22Rv1 (cell line): ENCODE measurements at regions not wholly inside any gene's neighbourhood (a gene's known extent, or its start where the extent isn't known, plus 50 kb on each side); places are given as distances from the start of the nearest gene placed in this dataset.

Experiments
- CTCF ChIP-seq: fragments of 450-650 bp; IDR thresholded peaks from 2 replicates; pipeline ENCODE4 v1.5.1; 2017; ENCODE audit warnings: mild to moderate bottlenecking
- ZFX ChIP-seq: fragments of 450-650 bp; IDR thresholded peaks from 2 replicates; pipeline ENCODE4 v1.6.1; 2017; ENCODE audit warnings: antibody characterized with exemption, borderline replicate concordance

GRCh38 chr12:43057566-43057965, 468.0 kb upstream of the PRICKLE1 start:
- TF ChIP-seq CTCF, result no peak
- no peak for TF ChIP-seq ZFX
